GM19467 (cell line): ENCODE measurements at regions not wholly inside any gene's neighbourhood (a gene's known extent, or its start where the extent isn't known, plus 50 kb on each side); places are given as distances from the start of the nearest gene placed in this dataset.
A peak's percentile ranks its signal among the peaks of the same experiment; 100 is the strongest.

ENCODE experiments used
- ATAC-seq: cut with Tn5 transposase; IDR thresholded peaks from one replicate; pipeline ENCODE4 v1.9.1; 2021; ENCODE audit warnings: mild to moderate bottlenecking, moderate library complexity; ENCODE audit not compliant: unreplicated experiment

DNA sequence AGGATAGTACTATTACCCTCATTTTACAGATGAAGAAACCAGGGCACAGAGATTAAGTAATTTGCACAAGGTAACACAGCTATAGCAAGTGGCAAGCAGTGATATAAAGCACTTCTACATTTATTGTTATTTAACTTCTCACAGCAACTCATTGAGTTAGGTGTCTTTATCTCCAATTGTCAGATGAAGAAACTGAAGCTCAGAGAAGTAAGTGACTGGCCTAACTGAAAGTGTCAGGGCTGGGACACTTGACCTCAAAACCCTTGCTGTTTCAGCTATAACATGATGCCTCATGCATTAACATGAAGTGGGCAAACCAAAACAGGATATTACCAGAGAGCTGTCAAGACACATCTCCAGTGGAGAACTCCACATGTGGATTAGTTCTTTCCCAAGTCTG is 65.8 kb upstream of the LEKR1 start:
- peak; percentile 90 for ATAC-seq

DNA sequence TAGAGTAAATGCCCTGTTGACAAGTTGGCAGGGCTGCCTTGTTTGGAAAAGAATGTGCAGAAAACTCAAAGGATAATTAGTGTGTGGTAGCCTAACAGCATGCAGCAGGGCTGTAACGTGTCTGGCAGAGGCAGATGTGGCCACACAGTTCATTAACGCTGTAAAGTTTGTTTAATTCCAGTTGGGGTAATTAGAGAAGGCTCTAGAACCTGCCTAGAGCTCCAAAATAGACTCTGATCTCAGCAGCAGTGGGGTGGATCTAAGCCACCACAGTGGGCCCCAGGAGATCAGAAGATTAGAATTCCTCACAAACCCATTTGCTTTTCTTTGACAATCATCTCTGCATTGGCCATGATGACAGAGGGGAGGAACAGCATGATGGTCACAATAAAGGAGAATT is 65.1 kb upstream of the LEKR1 start:
- ATAC-seq: no peak

- no peak for ATAC-seq
These were observed 64.3 kb upstream of the LEKR1 start for GRCh38 chr3:156761713-156762451.

- no peak for ATAC-seq
These were observed 63.4 kb upstream of the LEKR1 start for GRCh38 chr3:156762631-156763185.

GRCh38 chr3:156763386-156763785 is 62.8 kb upstream of the LEKR1 start:
- ATAC-seq: no peak

DNA sequence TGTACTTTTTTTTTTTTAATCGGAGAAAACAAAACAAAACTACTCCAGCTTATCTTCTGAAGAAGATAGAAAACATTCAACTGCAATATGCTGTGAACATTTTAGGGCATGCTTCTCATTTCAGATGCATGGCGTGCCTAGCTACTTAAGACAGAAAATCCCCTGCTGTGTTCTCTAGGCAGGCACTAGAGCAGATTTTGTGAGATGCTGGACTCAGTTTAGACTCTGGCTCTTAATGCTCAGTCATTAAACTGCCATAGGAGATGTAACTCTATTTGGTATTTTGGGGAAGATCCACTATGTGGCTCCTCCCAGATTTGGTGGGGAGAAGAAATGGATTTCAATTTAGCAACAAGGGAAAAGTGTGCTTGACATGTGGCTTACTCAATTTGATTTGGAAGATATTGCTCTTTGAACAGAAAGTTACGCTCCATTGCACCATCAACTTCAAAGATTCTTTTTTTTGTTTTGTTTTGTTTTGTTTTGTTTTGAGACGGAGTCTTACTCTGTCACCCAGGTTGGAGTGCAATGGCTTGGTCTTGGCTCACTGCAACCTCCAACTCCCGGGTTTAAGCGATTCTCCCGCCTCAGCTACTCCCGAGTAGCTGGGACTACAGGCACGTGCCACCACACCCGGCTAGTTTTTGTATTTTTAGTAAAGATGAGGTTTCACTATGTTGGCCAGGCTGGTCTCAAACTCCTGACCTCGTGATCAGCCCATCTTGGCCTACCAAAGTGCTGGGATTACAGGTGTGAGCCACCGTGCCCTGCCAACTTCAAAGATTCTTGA is 62.0 kb upstream of the LEKR1 start:
- ATAC-seq: no peak

- no peak for ATAC-seq
These were observed 61.4 kb upstream of the LEKR1 start for GRCh38 chr3:156764751-156765150.

DNA sequence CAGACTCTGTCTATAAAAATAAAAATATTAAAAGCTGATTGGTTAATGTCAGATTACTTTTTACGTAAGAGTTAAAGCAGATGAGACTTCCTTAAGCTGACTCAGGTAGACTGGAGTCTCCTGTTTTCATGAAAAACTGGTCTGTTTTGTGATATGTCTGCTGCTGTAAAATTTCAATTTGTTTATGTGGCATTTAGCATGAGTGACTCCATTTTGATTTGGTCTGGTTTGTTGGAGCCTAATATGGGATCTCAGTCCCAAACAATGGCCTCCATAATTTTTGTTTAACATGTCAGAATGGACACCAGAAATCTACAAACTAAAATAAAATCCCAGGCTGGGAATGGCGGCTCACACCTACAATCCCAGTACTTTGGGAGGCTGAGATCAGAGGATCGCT is 57.8 kb upstream of the LEKR1 start:
- ATAC-seq: no peak

- no peak for ATAC-seq
These were observed 56.2 kb upstream of the LEKR1 start for GRCh38 chr3:156769721-156770654.

GRCh38 chr3:156770699-156771414 is 55.3 kb upstream of the LEKR1 start:
- no peak for ATAC-seq

DNA sequence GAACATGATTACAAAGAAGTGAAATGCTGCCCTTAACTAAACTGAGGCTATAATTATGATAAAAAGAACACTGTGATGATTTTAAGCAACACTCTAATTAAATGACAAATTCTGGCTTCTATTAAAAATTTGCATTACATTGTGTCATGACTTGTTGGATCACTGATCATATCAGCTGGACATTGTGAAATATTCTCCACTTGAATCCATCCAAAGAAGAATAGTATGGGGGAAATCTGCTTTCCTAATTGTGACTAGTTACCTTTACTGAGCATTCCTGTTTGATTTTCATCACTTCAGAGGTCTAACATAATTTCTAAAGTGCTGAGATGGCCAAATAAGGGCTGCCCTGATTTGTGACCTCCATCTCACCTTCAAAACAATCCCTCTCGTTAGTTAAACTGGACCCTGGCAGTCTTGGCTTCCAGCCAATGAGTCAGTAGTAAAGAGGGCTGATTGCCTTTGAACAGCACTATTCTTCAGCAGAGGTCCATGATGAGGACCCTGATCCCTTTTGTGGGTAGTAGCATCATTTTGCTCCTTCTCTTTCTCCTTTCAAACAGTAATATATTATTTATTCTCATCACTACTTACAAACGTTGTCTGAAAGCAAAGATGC is 53.5 kb upstream of the LEKR1 start:
- no peak for ATAC-seq

GRCh38 chr3:156776031-156776430 is 50.1 kb upstream of the LEKR1 start:
- no peak for ATAC-seq
